ENCODE measurements at regions not wholly inside any gene's neighbourhood (a gene's known extent, or its start where the extent isn't known, plus 50 kb on each side); places are given as distances from the start of the nearest gene placed in this dataset.
"Not testable (repeated sequence)": the region's sequence is repeated elsewhere in the genome, so short reads cannot be mapped to it uniquely, and the experiment has no call there.

GRCh38 chr6:11403035-11403601, 134.4 kb upstream of the TMEM170B start:
- no peak for DNase-seq

- DNase-seq: not testable (repeated sequence)
These were observed 135.0 kb upstream of the TMEM170B start for GRCh38 chr6:11402581-11402980.

GRCh38 chr6:11401954-11402353, 135.6 kb upstream of the TMEM170B start:
- DNase-seq: not testable (repeated sequence)

GRCh38 chr6:11398451-11399326, 138.9 kb upstream of the TMEM170B start:
- DNase-seq: no peak

- DNase-seq: no peak
These were observed 139.7 kb upstream of the TMEM170B start for GRCh38 chr6:11397622-11398450.

- DNase-seq: no peak
These were observed 140.7 kb upstream of the TMEM170B start for GRCh38 chr6:11396860-11397259.

- DNase-seq: no peak
These were observed 143.6 kb upstream of the TMEM170B start for GRCh38 chr6:11393713-11394627.

- no peak for DNase-seq
These were observed 144.6 kb upstream of the TMEM170B start for GRCh38 chr6:11392778-11393507.

GRCh38 chr6:11391934-11392777, 145.4 kb upstream of the TMEM170B start:
- no peak for DNase-seq

GRCh38 chr6:11389977-11390376, 147.6 kb upstream of the TMEM170B start:
- DNase-seq: no peak

GRCh38 chr6:11388983-11389944, 148.3 kb upstream of the TMEM170B start:
- DNase-seq: no peak

GRCh38 chr6:11387707-11388430, 149.7 kb upstream of the TMEM170B start:
- DNase-seq: no peak

GRCh38 chr6:11386726-11387125, 150.8 kb upstream of the TMEM170B start:
- no peak for DNase-seq

- no peak for DNase-seq
These were observed 151.2 kb upstream of the TMEM170B start for GRCh38 chr6:11386323-11386722.

- DNase-seq: no peak
These were observed 152.3 kb upstream of the NEDD9 start for GRCh38 chr6:11384531-11385309.

- DNase-seq: no peak
These were observed 149.5 kb upstream of the NEDD9 start for GRCh38 chr6:11381801-11382513.

Measured in NCI-H524 treated with DMSO at 0.1 percent for 48 hours (cell line).